ENCODE measurements at regions not wholly inside any gene's neighbourhood (a gene's known extent, or its start where the extent isn't known, plus 50 kb on each side); places are given as distances from the start of the nearest gene placed in this dataset.

GRCh38 chr7:17659126-17659525 lies 281.2 kb downstream of the SNX13 start:
- no peak for TF ChIP-seq CTCF (IDR thresholded peaks at IDR 0.05; ENCODE audit: insufficient read depth, missing control alignments)
- DNase-seq (ENCODE audit: insufficient read length, low spot score), result no peak
- no peak for FAIRE-seq

GRCh38 chr7:17660116-17660515 lies 280.2 kb downstream of the SNX13 start:
- FAIRE-seq, result no peak
- no peak for TF ChIP-seq CTCF (IDR thresholded peaks at IDR 0.05; ENCODE audit: insufficient read depth, missing control alignments)
- DNase-seq (ENCODE audit: insufficient read length, low spot score), result no peak

- FAIRE-seq (no peak), DNase-seq (ENCODE audit: insufficient read length, low spot score) (no peak)
These were observed 278.2 kb downstream of the SNX13 start for GRCh38 chr7:17661982-17662585.

DNA sequence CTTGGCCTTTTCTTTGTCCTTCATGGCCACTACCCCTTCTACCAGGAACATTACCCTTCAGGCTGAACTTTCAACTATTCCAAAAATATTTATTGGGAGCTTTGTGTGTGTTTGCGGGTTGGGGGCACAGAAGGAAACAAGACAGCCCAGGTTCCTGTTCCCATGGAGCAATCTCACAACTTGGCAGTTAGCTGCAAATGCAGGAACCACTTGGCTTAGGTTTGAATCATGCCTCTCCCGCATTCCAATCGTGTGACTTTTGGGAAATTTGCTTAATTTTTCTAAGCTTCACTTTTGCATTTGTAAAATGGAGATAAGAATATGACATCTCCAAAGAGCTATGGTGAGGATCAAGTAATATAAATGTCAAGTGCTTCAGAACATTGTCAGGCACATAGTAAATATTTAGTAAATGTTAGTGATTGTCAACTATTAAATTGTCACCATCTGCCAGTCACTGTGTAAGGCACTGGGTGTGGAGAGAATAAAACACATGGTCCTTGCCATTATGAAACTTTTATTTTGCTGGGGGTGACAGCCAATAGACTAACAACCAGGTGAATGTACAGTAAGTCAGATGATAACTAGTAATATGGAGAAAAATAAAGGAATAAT lies 277.1 kb downstream of the SNX13 start:
- no peak for TF ChIP-seq CTCF (IDR thresholded peaks at IDR 0.05; ENCODE audit: insufficient read depth, missing control alignments)
- no peak for FAIRE-seq
- DNase-seq (ENCODE audit: insufficient read length, low spot score), result no peak

More at GRCh38 chr7:17661982-17662585, 278.2 kb downstream of the SNX13 start:
- no peak for TF ChIP-seq CTCF (IDR thresholded peaks at IDR 0.05; ENCODE audit: insufficient read depth, missing control alignments)

DNA sequence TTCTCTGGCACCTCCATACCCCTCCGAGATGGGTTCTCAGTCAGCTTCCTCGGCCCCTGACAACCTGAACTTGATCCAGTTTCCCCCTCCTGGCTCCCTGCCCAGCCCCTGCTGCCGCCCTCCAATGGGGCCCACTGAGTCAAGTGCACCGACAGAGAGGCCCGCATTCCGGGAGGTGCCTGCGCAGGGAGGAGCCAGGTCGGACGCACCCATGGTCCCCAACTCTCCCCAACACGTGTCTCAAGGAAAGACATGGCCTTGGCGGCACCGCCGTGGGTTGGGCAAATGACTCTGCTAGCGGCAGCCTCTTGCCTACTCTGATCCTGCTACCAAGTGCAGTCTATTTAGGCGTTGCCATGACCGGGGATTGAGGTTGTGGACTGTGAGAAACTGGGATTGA lies 275.3 kb downstream of the SNX13 start:
- no peak for TF ChIP-seq CTCF (IDR thresholded peaks at IDR 0.05; ENCODE audit: insufficient read depth, missing control alignments)
- DNase-seq (ENCODE audit: insufficient read length, low spot score) (no peak), FAIRE-seq (no peak)

- DNase-seq (ENCODE audit: insufficient read length, low spot score) (no peak), FAIRE-seq (no peak)
- TF ChIP-seq CTCF (IDR thresholded peaks at IDR 0.05; ENCODE audit: insufficient read depth, missing control alignments), result no peak
These were observed 272.2 kb downstream of the SNX13 start for GRCh38 chr7:17668122-17668521.

DNA sequence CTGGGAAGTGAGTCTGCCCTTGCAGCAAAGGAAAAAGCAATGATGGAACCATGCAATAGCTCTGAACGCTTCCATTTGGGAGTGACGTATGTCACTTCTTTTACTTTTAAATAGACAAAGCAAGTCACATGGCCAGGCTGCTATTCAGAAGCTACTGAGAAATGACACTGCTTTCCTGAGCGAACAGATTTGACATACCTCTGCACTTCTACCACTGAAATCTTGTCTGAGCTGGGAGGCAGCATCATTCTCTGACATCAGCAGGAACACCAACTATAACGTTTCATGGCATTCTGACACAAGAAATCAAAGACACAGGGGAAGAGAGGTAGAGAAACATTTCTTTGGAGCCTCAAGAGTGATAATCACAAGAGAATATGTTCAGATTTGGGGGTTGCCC lies 271.1 kb downstream of the SNX13 start:
- FAIRE-seq (no peak), DNase-seq (ENCODE audit: insufficient read length, low spot score) (no peak)
- TF ChIP-seq CTCF (IDR thresholded peaks at IDR 0.05; ENCODE audit: insufficient read depth, missing control alignments), result no peak
